NCI-H510A (cell line): ENCODE measurements at regions not wholly inside any gene's neighbourhood (a gene's known extent, or its start where the extent isn't known, plus 50 kb on each side); places are given as distances from the start of the nearest gene placed in this dataset.
"Not testable (repeated sequence)": the region's sequence is repeated elsewhere in the genome, so short reads cannot be mapped to it uniquely, and the experiment has no call there.

Experiments
- DNase-seq: peaks from one replicate; lab custom pipeline; 2025; lab: John Stamatoyannopoulos, UW

DNA sequence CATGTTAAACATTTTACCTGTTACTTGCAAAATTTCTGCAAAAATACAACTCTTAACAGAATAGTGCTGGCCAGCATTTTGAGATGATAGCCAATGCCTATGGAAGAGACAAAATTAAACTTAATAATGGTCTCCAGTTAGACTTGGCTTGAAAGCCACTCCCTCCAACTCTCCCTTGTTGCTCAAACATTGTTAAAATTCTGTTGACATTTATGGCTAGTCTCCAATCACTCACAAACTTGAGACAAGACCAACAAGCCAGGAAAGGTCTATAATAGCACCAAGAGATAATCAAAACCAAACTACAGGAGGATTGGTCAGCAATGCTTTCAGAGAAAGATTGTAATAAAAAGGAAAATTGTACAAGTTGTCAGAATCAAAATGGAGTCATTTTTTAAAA is 770.7 kb upstream of the NXPH2 start:
- DNase-seq: no peak

DNA sequence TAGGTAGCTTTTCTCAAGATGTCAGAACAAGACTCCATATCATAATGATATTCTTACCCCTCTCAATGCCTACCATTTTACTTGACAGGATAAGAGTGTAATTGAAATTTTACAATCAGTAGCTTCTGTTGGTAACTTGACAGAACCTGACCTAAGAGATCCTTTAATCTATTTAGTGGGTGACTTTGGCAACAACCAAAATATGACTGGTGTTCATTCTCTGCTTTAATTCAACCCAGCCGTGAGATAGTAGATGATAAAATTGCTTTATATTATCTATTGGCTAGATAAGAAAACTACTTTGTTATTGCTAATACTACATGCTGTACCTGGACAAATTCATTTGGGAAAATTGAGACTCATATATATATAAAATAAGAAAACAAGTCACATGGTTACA is 770.2 kb upstream of the NXPH2 start:
- DNase-seq: no peak

DNA sequence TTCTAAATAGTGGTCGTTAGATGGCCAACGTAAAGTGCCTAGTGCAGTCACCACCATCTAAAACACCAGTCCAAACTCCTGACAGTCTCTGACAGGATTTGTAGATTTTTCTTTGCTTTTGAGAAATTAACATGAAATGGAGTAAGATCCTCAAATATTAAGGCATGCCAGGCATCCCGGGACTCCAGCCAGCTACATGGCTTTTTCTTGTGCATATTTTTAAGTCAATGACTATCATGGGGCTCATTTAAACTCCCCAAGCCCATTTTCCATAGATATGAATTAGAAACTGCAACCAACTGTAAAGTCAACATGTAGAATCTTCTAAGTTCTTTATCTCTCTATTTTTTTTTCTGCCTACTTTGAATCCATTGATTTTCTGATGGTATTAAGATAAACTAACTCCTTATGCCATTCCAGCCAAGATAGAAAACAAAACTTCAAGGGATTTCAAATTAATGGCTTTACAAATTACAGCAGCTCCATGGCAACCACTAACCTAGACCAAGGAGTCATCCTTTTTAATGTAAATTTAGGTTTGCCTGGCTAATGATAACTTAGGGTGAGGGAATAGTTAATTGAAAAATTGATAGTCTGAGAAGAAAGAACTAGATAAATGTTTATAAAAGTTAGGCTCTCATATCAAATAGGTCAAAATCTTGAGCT is 764.1 kb upstream of the NXPH2 start:
- DNase-seq: no peak

DNA sequence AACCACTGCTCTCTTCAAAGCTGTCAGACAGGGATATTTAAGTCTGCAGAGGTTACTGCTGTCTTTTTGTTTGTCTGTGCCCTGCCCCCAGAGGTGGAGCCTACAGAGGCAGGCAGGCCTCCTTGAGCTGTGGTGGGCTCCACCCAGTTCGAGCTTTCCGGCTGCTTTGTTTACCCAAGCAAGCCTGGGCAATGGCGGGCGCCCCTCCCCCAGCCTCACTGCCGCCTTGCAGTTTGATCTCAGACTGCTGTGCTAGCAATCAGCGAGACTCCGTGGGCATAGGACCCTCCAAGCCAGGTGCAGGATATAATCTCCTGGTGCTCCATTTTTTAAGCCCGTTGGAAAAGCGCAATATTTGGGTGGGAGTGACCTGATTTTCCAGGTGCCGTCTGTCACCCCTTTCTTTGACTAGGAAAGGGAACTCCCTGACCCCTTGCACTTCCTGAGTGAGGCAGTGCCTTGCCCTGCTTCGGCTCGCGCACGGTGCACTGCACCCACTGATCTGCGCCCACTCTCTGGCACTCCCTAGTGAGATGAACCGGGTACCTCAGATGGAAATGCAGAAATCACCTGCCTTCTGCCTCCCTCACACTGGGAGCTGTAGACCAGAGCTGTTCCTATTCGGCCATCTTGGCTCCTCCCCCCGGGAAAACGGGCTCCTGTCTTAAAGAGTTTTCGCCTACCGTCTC is 758.3 kb upstream of the NXPH2 start:
- not testable (repeated sequence) for DNase-seq

DNA sequence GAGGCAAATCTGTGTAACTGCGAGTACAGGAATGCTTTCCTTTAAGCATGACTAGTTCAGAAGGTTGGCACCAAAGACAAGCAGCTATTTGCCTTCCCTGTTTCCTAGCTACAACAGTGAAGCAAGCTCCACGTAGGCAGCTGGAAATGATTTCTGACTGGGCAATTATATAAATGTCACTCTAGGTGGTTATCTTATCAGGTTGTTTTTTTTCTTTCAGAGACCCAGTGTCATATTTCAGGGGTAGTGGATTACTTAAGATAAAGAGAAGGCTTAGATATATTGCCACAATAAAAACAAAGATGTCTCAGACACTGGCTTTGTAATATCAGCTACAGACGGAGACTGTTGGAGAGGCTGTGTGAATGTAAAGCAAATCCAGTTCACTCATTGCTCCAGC is 748.9 kb upstream of the NXPH2 start:
- no peak for DNase-seq

DNA sequence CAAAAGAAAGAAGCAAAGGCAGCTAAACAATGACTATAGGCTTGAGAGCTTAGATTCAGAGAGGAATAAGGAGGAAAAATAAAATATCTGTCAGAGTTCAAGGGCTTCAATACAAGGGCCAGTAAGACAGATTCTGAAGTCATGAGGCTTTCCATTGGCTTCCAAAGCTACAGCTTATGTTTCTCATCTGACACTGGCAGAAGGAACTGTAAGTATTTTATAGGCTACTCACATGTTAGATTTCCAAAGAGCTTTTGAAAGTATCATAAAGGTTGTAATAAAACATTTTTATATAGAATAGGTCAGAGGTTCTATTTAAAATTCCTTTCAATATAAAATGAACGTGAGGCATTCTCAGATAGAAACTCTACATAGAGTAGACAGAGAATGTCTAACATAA is 746.6 kb upstream of the NXPH2 start:
- DNase-seq: no peak

DNA sequence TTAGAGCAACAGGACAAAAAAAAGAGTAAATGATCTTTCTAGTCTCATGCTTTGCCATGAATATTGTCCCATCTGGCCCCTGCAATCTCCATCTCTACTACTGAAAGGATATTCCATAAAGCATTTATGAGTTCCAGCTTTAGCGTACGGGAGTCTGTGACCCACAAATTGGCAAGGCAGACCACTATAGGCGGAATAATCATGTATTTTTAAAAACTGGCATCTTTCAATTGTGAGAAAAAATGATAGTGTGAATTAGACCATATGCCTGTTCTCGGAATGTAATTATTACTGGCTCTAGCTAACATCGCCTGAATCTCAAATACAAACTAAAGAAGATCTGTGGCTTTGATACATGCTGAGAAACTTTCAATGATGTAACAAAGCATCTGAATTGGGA is 738.1 kb upstream of the NXPH2 start:
- no peak for DNase-seq

DNA sequence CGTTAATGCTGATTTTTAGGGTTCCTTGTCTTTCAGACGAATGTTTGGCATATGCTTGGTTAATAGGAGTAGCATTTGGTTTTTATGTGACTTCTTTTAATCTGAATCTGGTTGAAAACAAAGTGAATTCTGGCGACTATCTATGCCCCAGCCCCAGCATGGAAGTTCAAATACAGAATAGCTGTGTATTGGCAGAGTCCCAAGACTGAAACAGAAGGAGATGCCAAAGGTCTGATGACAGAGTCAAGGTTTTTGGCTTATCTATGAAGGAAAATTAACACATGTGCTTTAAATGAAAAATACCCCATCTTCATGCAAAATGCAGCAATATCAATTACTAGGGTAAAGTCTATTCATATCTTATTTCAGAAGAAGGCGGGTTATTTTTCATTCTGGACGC is 734.8 kb upstream of the NXPH2 start:
- no peak for DNase-seq

DNA sequence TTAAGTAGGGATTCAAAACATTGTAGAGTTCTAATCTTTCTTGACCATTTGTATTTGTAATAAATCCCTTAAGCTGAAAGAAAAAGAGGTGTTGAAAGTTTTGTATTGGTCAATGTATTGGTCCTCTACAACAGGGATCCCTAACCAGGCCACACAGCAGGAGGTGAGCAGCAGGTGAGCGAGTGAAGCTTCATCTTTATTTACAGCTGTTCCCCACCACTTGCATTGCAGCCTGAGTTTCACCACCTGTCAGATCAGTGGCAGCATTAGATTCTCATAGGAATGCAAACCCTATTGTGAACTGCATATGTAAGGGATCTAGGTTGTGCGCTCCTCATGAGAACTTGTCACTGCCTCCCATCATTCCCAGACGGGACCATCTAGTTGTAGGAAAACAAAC is 715.7 kb upstream of the NXPH2 start:
- peak; percentile 1 for DNase-seq

DNA sequence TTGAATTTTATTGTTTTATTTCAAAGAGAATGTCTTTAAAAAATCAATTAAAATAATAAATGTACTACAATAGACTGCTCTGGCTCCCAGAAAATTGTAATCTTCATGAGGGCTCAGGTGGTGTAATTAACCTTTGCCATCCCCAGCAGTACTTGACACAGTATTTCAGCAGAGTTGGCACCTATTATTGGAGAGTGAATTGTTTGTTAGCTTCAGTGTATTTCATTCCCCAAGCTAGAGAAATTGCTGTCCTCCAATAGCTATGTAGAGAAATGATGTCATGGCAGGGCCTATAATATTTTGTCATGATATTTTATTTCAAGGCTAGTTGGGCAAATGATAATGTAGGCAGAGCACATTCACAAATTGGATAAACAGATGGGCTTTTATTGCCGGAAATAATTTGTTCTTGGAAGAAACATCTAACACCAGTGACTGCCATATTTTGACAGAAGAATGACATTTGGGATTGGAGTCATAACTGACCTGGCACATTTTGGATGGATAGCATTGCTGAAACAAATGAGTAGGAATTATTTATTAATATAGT is 712.0 kb upstream of the NXPH2 start:
- no peak for DNase-seq

DNA sequence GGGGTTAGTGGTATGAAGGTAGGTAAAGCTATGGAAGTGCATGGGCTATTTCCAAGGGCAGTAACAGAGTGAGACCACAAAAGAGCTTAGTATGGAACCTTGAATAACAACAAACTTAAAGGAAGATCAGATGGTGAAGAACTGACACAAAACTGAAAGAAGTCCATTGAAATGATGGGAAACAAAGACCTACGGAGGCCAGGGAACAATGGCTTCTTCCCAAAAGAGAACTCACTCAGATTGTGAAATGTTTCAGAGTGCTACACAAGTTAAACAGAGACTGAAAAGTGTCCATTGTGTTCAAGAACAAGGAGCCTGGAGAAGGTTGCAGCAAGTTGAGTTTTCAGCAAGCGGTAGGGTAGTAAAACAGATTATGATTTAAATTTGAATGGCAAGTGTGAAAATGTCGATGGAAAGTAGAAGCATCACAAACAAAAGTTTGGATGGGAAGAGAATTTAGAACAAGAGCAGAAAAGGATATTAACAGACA is 700.0 kb upstream of the NXPH2 start:
- no peak for DNase-seq

DNA sequence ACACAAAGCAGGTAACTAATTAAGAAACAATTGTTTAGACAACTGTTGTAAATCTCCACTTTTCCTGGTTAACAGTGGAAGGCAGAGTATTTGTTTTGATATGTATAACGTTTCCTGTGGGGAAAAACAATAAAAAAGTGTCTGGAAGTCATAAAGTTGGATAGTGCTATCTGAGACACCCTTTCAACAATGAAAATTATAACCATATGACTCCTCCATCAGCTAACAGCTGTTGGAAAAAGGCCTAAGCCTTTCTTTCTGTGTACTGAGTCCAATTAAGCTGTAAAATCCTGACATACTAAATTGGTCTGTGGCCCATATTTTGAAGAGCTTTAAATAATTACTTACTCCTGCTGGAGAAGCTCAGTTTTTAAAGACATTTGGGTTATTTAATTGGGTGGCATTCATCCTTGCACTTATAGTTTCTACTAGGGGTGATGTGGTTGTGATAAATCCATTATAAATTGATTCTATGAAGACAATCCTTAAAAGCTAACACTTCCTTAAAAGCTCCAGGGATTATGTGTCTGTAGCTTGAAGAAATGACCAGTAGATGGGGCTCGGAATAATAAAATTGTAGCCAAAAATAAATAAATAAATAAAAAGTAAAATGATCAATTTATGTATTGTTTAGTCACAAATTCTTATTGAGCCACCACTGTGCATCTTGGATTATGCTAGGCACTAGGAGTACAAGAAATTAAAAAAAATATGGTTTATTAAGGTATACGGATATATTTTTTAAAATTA is 698.1 kb upstream of the NXPH2 start:
- DNase-seq: no peak

DNA sequence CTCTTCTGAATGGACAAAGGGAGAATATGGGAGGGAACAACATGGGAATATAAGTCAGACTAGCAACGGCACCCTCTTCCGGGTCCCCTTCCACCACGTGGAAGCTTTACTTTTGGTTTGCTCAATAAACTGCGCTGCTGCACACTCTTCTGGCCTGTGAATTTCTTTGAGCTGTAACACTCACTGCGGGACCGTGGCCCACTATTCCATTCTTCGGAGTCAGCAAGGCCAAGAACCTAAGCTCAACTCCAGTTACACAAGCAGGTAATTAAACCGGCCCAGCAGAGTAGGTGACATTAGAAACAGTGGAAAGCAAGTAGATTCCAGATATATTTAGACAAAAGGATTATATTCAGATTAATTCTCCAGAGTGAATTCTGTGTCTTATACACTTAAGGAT is 697.4 kb upstream of the NXPH2 start:
- no peak for DNase-seq

DNA sequence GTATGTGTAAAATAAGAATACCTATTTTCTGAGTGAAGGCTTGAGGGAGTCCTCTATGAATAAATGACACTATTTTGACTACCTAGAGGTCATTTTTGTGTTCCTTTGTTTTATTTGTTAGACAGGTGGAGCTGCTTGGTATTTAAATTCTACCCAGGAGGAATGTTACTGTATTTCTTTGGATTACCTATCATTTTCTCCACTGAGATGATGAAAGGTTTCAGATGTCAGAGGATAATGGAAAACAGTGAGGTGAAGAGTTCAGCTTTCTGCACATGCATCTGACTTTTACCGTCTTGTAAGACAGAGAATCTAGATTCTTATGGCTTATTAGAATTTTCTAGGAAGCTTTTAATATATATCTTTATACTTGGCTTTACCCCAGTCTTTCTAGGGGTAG is 689.8 kb upstream of the NXPH2 start:
- DNase-seq: no peak

DNA sequence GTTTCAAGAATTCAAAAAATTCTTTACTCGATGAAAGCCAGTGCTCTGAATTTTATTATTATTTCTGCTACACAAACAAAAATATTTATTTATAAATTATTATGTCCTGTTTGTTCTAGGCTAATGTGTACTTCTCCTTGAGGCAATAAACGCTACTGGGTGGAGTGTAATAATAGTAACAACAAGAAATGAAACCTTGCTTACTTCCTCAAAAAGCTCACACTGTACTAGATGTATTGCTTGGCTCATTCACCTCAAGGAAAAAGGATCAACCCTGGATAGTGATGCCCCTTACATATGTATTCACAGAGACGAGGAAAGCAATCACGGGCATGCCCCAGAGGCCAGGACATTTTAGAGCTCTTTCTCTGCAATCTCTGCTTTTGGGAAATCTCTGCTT is 685.6 kb upstream of the NXPH2 start:
- no peak for DNase-seq

DNA sequence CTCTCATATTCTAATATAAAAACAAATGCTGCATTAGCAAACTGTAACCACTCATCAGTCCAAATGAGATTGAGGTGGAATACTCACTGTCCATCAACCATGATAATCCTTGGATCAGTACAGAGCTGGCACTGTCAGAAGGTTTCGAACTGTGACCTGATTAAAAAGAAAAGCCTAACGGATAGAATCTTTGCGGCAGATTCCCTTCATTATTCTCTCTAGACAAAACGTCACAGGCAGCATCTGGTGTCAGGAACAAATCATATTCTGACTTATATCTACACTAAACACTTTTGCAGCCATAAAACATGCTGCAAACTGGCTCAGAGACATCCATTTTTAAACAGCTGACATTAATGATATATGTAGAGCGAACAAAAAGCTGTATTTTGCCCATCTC is 677.7 kb upstream of the NXPH2 start:
- DNase-seq: no peak

DNA sequence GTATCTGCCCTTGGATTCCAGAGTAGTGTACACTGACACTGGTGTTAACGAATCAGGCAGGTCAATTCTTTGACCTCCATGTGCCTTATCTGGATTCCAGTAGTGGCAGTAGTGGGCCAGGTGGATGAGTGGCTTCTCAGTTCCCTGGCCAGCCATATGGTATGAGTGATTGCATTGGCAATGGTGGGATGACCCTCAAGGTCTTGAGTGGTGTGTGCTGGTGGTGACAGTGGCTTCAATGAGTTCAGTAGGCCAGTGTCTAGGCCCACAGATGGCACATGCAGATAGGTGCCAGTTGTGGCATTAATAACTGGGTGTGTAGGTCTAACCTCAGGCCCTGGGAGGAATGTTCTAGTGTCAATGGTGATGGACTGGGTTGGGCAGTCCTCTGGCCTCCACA is 674.1 kb upstream of the NXPH2 start:
- DNase-seq: no peak

DNA sequence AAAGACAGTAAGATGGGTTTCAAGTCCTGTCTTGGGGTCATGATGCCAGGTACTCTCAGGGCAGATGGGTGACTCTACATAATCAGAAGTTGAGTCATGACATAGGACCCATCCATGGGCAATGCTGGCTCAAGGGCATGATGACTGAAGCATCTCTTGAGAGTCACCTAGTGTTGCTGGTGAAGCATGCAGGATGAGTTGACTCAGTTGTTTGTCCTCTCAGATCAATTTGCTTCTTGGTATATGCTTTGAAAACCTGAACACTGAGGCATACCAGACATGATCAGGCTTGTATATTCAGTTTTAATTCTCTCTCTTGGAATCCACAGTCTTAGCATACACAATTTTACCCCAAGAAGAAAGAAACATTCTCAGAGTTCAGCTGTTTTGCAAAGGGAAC is 658.9 kb upstream of the NXPH2 start:
- DNase-seq: no peak

DNA sequence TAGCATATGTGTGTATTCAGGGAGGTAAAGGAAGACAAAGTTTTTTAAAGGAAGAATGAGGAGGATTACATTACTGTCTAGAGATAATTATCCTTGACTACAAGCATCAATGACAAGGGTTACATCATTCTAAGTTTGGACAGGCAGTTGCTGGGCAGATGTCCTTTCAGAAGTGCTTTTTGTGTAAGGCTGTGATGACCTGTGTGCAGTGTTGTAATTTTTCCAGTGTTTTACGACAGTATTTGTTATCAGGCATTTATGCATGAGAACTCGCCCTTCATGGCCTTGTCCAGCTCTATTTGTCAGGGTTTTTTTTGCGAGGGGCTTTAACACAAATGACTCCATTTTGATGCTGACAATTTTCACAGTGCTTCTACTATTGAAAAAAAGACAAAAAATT is 658.3 kb upstream of the NXPH2 start:
- DNase-seq: no peak

DNA sequence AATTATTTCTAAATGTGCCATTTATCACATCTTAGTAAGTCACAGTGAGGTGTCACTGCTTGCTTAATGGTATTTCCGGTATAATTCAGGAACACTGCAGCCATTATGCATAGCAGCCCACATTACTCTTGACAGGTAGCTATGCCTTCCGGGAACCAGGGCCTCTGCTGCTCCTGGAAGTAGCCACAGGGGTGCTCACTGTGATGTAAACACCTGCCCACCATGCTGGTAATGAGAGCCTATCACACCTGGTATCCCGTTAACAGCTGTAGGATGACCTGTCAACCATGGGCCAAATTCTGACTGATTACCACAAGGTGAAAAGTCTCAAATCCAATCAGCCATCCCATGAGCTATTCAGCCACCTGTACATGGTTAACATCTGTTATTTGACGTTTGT is 647.0 kb upstream of the NXPH2 start:
- DNase-seq: no peak

DNA sequence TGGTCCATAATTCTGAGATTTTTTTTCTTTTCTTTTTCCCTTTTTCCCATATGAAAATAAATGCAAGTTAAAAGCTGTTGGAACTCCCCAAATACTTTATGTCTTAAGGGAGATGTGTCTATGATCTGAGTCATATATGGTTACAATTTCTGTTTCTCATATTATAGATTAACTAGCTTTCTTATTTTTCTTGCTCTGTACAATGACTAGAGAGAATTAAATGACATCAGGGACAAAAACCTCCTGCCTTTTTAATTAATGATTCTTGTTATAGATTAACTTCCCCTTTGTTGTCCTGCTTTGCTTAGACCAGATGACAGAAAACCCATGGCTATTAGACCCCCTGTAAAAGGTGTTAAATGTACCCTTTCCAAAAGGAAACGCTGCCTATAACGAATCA is 643.9 kb upstream of the NXPH2 start:
- no peak for DNase-seq

DNA sequence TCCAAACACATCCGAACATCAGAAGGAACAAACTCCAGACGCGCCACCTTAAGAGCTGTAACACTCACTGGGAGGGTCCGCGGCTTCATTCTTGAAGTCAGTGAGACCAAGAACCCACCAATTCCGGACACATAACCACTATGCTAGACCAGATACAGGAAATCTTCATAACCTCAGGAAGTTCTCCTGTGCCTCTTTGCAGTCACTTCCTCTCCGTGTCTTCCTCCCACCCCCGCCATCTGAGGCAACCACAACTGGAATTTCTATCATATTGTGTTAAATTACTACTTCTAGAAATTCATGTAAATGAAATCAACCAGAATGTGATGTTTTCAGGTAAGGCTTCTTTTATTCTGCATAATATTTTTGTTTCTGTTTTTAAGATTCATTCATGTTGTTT is 631.0 kb upstream of the NXPH2 start:
- DNase-seq: no peak

DNA sequence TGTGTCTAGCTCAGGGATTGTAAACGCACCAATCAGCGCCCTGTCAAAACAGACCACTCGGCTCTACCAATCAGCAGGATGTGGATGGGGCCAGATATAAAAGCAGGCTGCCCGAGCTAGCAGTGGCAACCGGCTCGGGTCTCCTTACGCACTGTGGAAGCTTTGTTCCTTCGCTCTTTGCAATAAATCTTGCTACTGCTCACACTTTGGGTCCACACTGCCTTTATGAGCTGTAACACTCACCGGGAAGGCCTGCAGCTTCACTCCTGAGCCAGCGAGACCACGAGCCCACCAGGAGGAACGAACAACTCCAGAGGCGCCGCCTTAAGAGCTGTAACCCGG is 630.6 kb upstream of the NXPH2 start:
- not testable (repeated sequence) for DNase-seq
